Panc1 (cell line): ENCODE measurements at regions not wholly inside any gene's neighbourhood (a gene's known extent, or its start where the extent isn't known, plus 50 kb on each side); places are given as distances from the start of the nearest gene placed in this dataset.

ENCODE experiments used
- ATAC-seq: fragments of 200-7000 bp; cut with Tn5 transposase; 2 replicates; pipeline ENCODE4 v1.9.1; 2020; ENCODE audit warnings: mild to moderate bottlenecking, moderate library complexity
- BruUV-seq: library from RNA; stranded (reverse); fragments of 400-500 nt; replicated peaks from 2 replicates; lab custom pipeline; 2021; lab: Mats Ljungman, UMichigan
- CTCF ChIA-PET: fragments of 300-600 bp; sonication (Branson Sonifier 250); formaldehyde crosslinking; loops from one replicate; lab custom pipeline; 2022; ENCODE audit warnings: antibody characterized with exemption; lab: Charles Lee
- POLR2A ChIA-PET: fragments of 300-600 bp; sonication (Branson Sonifier 250); formaldehyde crosslinking; loops from one replicate; lab custom pipeline; 2022; ENCODE audit warnings: antibody characterized with exemption; lab: Charles Lee
- DNase-seq: peaks from one replicate; pipeline ENCODE4 v3.0.0-alpha.2; 2010; ENCODE audit warnings: low read depth, low spot score
- H3K27ac ChIP-seq: 2 replicates; pipeline ENCODE4 v1.5.1; 2011; ENCODE audit warnings: mild to moderate bottlenecking, low read length, inconsistent platforms
- H3K27me3 ChIP-seq: fragments of 200-500 bp; sonication (Bioruptor generic); 2 replicates; pipeline ENCODE4 v1.6.0; 2014; ENCODE audit warnings: low read length, inconsistent platforms; ENCODE audit not compliant: control insufficient read depth, insufficient read depth
- H3K36me3 ChIP-seq: fragments of 200-500 bp; sonication (Bioruptor generic); 2 replicates; pipeline ENCODE4 v1.5.1; 2014; ENCODE audit warnings: inconsistent platforms, mild to moderate bottlenecking, low read length, moderate library complexity; ENCODE audit not compliant: control insufficient read depth, insufficient read depth
- H3K4me1 ChIP-seq: 2 replicates; pipeline ENCODE4 v1.5.1; 2011; ENCODE audit warnings: inconsistent platforms, mild to moderate bottlenecking, low read length, moderate library complexity; ENCODE audit not compliant: control insufficient read depth, insufficient read depth
- H3K4me3 ChIP-seq, 2 experiments: 2 replicates each; pipeline ENCODE4 v1.5.1; 2011 to 2012; ENCODE audit warnings: low read depth in 2 of 2, low read length in 2 of 2, mild to moderate bottlenecking in 2 of 2, inconsistent platforms in 1 of 2, moderate library complexity in 1 of 2
- H3K9me3 ChIP-seq: fragments of 200-500 bp; sonication (Bioruptor generic); 2 replicates; pipeline ENCODE4 v1.5.1; 2014; ENCODE audit warnings: low read depth, mild to moderate bottlenecking, inconsistent platforms, low read length, moderate library complexity; ENCODE audit not compliant: control insufficient read depth, insufficient read depth
- CTCF ChIP-seq: fragments of 450-650 bp; IDR thresholded peaks from 2 replicates; pipeline ENCODE4 v1.5.1; 2017; ENCODE audit warnings: mild to moderate bottlenecking
- POLR2AphosphoS5 ChIP-seq: IDR thresholded peaks from 2 replicates; pipeline ENCODE4 v1.6.1; 2012; ENCODE audit warnings: mild to moderate bottlenecking, low read depth, low read length, moderate library complexity
- REST ChIP-seq, 2 experiments: IDR thresholded peaks; 2 replicates each; pipeline ENCODE4 v1.6.1; 2011 to 2012; ENCODE audit warnings: low read depth in 2 of 2, control low read depth in 1 of 2, low read length in 1 of 2, mild to moderate bottlenecking in 1 of 2, moderate library complexity in 1 of 2; ENCODE audit not compliant: insufficient read depth in 1 of 2
- SIN3A ChIP-seq: IDR thresholded peaks from 2 replicates; pipeline ENCODE4 v1.6.1; 2012; ENCODE audit warnings: low read depth, mild to moderate bottlenecking, low read length, moderate library complexity, borderline replicate concordance; ENCODE audit not compliant: insufficient read depth
- TCF7L2 ChIP-seq: IDR thresholded peaks from 2 replicates; pipeline ENCODE4 v1.6.1; 2011; ENCODE audit warnings: mild to moderate bottlenecking, low read depth, low read length, inconsistent platforms
- in situ Hi-C: cut with HindIII; loops from 2 replicates; pipeline ENCODE4 v1.10.0; 2016; ENCODE audit warnings: low sequenced_read_pairs, low pct_unique_long_range_greater_than_20kb
- intact Hi-C: fragments of 100-400 bp; cut with micrococcal nuclease; formaldehyde crosslinking; loops from one replicate; pipeline ENCODE4 v1.10.0; 2022; ENCODE audit not compliant: unreplicated experiment

- H3K36me3 ChIP-seq, result no peaks in the 10 kb centered on the region
- ATAC-seq, result no peak
- no peaks in the 10 kb centered on the region for H3K4me1 ChIP-seq
- no peaks in the 10 kb centered on the region for H3K27me3 ChIP-seq
- in situ Hi-C loops (no loop called here), intact Hi-C loops (no loop called here)
- H3K4me3 ChIP-seq, result no peak overlapping the region
- H3K27ac ChIP-seq, result no peak overlapping the region
- ChIA-PET POLR2A (no interaction called here), CTCF (no interaction called here)
- no TSS peak for BruUV-seq
- H3K9me3 ChIP-seq, result no peaks in the 10 kb centered on the region
- TF ChIP-seq SIN3A (no peak), POLR2AphosphoS5 (no peak), REST (IDR thresholded peaks at IDR 0.05; ENCODE audit: insufficient read depth in 1 of 2, low read depth in 2 of 2, low read length in 1 of 2) (no peak), CTCF (no peak), TCF7L2 (no peak)
- DNase-seq, result no peak
Observed at GRCh38 chr17:55903028-55903690, 152.3 kb downstream of the PCTP start.

- intact Hi-C loops (no loop called here), in situ Hi-C loops (no loop called here)
- Histone ChIP-seq H3K4me1 (no peaks in the 10 kb centered on the region), H3K4me3 (no peak overlapping the region), H3K9me3 (no peaks in the 10 kb centered on the region), H3K27me3 (no peaks in the 10 kb centered on the region), H3K27ac (no peak overlapping the region), H3K36me3 (no peaks in the 10 kb centered on the region)
- BruUV-seq, result no TSS peak
- ChIA-PET POLR2A (no interaction called here), CTCF (no interaction called here)
- no peak for DNase-seq
- no peak for TF ChIP-seq SIN3A
- TF ChIP-seq REST (IDR thresholded peaks at IDR 0.05; ENCODE audit: insufficient read depth in 1 of 2, low read depth in 2 of 2, low read length in 1 of 2), result no peak
- TF ChIP-seq POLR2AphosphoS5, result no peak
- TF ChIP-seq CTCF, result no peak
- TF ChIP-seq TCF7L2, result no peak
- ATAC-seq, result no peak
Observed at GRCh38 chr17:55909776-55910175, 158.9 kb downstream of the PCTP start.
